Endodermal cell (in vitro differentiated cells): ENCODE measurements at regions not wholly inside any gene's neighbourhood (a gene's known extent, or its start where the extent isn't known, plus 50 kb on each side); places are given as distances from the start of the nearest gene placed in this dataset.

ENCODE experiments used
- DNase-seq: peaks from one replicate; pipeline ENCODE4 v3.0.0-alpha.2; 2017
- H3K27ac ChIP-seq: 2 replicates; pipeline ENCODE4 v1.5.1; 2013; ENCODE audit warnings: mild to moderate bottlenecking, low read depth, low read length, moderate library complexity
- H3K27me3 ChIP-seq: 2 replicates; pipeline ENCODE4 v1.6.1; 2013; ENCODE audit warnings: mild to moderate bottlenecking, low read length, moderate library complexity; ENCODE audit not compliant: insufficient read depth, control insufficient read depth, poor library complexity, severe bottlenecking
- H3K36me3 ChIP-seq: 2 replicates; pipeline ENCODE4 v1.7.0; 2013; ENCODE audit warnings: mild to moderate bottlenecking, low read length, moderate library complexity; ENCODE audit not compliant: control insufficient read depth, insufficient read depth
- H3K4me1 ChIP-seq: one replicate; pipeline ENCODE4 v1.7.0; 2013; ENCODE audit warnings: low read length; ENCODE audit not compliant: control insufficient read depth, insufficient read depth
- H3K4me3 ChIP-seq: 2 replicates; pipeline ENCODE4 v1.5.1; 2013; ENCODE audit warnings: mild to moderate bottlenecking, low read length, moderate library complexity
- H3K9ac ChIP-seq: 2 replicates; pipeline ENCODE4 v1.6.1; 2013; ENCODE audit warnings: mild to moderate bottlenecking, low read length, moderate library complexity; ENCODE audit not compliant: poor library complexity, severe bottlenecking; ENCODE audit errors: extremely low read depth
- H3K9me3 ChIP-seq: 2 replicates; pipeline ENCODE4 v1.6.1; 2013; ENCODE audit warnings: mild to moderate bottlenecking, low read length, moderate library complexity; ENCODE audit not compliant: control insufficient read depth
- H3K27ac Mint-ChIP-seq: 2 replicates; pipeline ENCODE4 v1.8.0; 2020; ENCODE audit warnings: mixed read lengths
- H3K27me3 Mint-ChIP-seq: 2 replicates; pipeline ENCODE4 v1.8.0; 2021; ENCODE audit warnings: mild to moderate bottlenecking, mixed read lengths; ENCODE audit not compliant: insufficient read depth
- H3K36me3 Mint-ChIP-seq: 2 replicates; pipeline ENCODE4 v1.8.0; 2020; ENCODE audit warnings: low read depth, mixed read lengths
- H3K4me1 Mint-ChIP-seq: 2 replicates; pipeline ENCODE4 v1.8.0; 2020; ENCODE audit warnings: mixed read lengths
- H3K4me3 Mint-ChIP-seq: 2 replicates; pipeline ENCODE4 v1.8.0; 2020; ENCODE audit warnings: mild to moderate bottlenecking, moderate library complexity, mixed read lengths
- H3K9me3 Mint-ChIP-seq: 2 replicates; pipeline ENCODE4 v1.8.0; 2020; ENCODE audit warnings: mild to moderate bottlenecking, mixed read lengths
- WGBS, 2 experiments: methylation state at CpG; one replicate each; pipeline versions ENCODE4 v1.1.5 to v1.1.7; 2013; ENCODE audit warnings: missing lambda C conversion rate in 2 of 2, mixed read lengths in 1 of 2; ENCODE audit not compliant: insufficient coverage in 1 of 2, insufficient read length in 1 of 2; 5-methylcytosine and 5-hydroxymethylcytosine counted together
- TF ChIP-seq, protein P1 (sequence below): fragments of 200-600 bp; sonication (generic); conservative IDR thresholded peaks from 2 replicates; pipeline ENCODE4 v1.5.0; 2021; ENCODE audit warnings: antibody characterized with exemption, mild to moderate bottlenecking

DNA sequence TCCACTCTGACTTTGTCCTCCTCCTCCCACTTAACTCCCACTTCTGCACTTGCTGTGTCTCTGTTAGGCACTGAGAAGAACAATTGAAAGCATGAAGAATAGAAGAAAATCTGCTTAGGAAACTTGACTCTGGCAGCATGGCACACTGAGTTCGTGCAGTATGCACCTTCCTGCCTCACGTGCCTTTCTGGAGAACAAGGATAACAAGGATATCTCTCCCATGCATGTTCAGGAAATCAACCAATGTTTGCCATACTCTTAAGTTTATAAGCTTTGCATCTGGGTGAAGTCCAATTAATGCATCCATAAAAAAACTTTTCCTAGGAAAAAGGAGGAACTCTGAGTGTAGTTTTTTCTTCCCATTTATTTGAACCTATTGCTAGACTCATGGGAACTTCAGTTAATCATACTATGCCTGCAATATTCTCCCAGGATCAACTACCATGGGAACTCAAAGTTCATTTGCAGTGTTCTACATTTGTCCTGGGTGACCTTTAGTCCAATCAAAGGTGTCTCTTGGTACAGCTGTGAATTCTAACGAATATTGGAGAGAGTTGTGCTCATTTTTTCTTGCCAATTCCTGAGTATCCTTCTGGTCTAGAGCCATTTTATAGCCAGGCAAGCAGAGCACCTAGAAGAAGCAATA lies 227.0 kb downstream of the ENC1 start:
- Mint-ChIP-seq H3K36me3 (no peaks in the 10 kb centered on the region), H3K4me1 (peaks cover 24% of the 10 kb centered on the region), H3K27me3 (peaks cover 7% of the 10 kb centered on the region), H3K9me3 (no peaks in the 10 kb centered on the region), H3K27ac (no peak overlapping the region), H3K4me3 (no peak overlapping the region)
- 71 to 87% methylated on average over 3 of the region's 3 CpGs for WGBS, 2 experiments
- Histone ChIP-seq H3K27ac (peak overlapping the region; percentile 65), H3K36me3 (no peaks in the 10 kb centered on the region), H3K4me1 (peaks cover 5% of the 10 kb centered on the region), H3K4me3 (no peak overlapping the region), H3K9me3 (no peaks in the 10 kb centered on the region), H3K27me3 (no peaks in the 10 kb centered on the region), H3K9ac (no peak overlapping the region)
- TF ChIP-seq, protein P1, sequence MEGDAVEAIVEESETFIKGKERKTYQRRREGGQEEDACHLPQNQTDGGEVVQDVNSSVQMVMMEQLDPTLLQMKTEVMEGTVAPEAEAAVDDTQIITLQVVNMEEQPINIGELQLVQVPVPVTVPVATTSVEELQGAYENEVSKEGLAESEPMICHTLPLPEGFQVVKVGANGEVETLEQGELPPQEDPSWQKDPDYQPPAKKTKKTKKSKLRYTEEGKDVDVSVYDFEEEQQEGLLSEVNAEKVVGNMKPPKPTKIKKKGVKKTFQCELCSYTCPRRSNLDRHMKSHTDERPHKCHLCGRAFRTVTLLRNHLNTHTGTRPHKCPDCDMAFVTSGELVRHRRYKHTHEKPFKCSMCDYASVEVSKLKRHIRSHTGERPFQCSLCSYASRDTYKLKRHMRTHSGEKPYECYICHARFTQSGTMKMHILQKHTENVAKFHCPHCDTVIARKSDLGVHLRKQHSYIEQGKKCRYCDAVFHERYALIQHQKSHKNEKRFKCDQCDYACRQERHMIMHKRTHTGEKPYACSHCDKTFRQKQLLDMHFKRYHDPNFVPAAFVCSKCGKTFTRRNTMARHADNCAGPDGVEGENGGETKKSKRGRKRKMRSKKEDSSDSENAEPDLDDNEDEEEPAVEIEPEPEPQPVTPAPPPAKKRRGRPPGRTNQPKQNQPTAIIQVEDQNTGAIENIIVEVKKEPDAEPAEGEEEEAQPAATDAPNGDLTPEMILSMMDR = no peak
- DNase-seq = no peak

DNA sequence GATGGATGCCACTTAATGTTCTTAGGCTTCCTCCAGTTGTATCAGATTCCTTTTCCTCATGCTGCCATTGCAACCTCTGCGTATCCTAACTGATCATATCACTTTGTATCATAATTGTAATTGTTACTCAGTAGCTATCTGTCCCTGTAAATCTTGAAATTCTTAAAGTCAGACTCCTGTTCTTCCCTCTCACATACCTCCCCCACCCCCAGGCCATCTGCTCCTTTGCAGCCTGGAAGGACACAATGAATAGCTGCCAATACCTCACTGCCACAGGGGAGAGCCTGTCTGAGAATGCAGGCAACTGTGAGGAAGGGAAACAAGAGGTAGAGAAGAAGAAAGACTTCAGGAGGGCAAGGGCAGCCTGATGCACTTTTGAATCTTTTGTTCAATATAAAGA lies 228.5 kb downstream of the ENC1 start:
- no peak overlapping the region for H3K9ac ChIP-seq
- peak overlapping the region; percentile 79 for H3K27ac ChIP-seq
- Mint-ChIP-seq H3K9me3 (no peaks in the 10 kb centered on the region), H3K36me3 (no peaks in the 10 kb centered on the region), H3K4me1 (peaks cover 24% of the 10 kb centered on the region), H3K27me3 (peaks cover 10% of the 10 kb centered on the region), H3K4me3 (no peak overlapping the region), H3K27ac (no peak overlapping the region)
- no peaks in the 10 kb centered on the region for H3K36me3 ChIP-seq
- H3K4me1 ChIP-seq = peaks cover 5% of the 10 kb centered on the region
- H3K4me3 ChIP-seq = no peak overlapping the region
- no peaks in the 10 kb centered on the region for H3K27me3 ChIP-seq
- H3K9me3 ChIP-seq = no peaks in the 10 kb centered on the region
- TF ChIP-seq, protein P1 = no peak
- peak; percentile 76 for DNase-seq
- 67% methylated on average over 1 of the region's 1 CpG; no CpG with 5 or more reads in 1 of the 2 experiments for WGBS, 2 experiments

DNA sequence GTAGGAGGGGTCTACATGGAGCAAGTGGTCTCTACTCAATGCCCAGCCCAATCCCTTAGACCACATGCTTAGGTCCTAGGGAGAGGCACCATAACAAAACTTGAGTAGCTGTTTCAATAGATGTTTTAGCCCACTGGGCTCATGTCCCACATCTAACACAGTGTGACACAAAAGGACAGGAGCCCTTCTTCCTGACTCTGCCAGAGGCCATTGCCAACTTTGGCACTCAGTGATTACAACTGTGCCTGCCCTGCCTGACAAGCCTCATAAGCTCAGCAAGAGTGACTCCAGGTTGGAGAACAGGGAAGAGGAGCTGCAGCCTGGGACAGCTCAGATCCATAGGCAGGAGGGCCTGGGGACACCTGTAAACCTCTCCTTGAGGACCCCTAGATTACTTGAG lies 230.8 kb downstream of the ENC1 start:
- TF ChIP-seq, protein P1 = no peak
- no peaks in the 10 kb centered on the region for H3K36me3 ChIP-seq
- Mint-ChIP-seq H3K4me1 (peaks cover 11% of the 10 kb centered on the region), H3K36me3 (no peaks in the 10 kb centered on the region), H3K4me3 (no peak overlapping the region), H3K27me3 (peaks cover 27% of the 10 kb centered on the region), H3K9me3 (no peaks in the 10 kb centered on the region), H3K27ac (no peak overlapping the region)
- no peak overlapping the region for H3K27ac ChIP-seq
- H3K27me3 ChIP-seq = no peaks in the 10 kb centered on the region
- no peak overlapping the region for H3K4me3 ChIP-seq
- no peaks in the 10 kb centered on the region for H3K9me3 ChIP-seq
- DNase-seq = no peak
- no peak overlapping the region for H3K9ac ChIP-seq
- no peaks in the 10 kb centered on the region for H3K4me1 ChIP-seq
